Liver (tissue), 3 donors: ENCODE measurements at regions not wholly inside any gene's neighbourhood (a gene's known extent, or its start where the extent isn't known, plus 50 kb on each side); places are given as distances from the start of the nearest gene placed in this dataset.

Experiments used
- CTCF ChIP-seq: fragments of 150-350 bp; IDR thresholded peaks from 2 replicates; pipeline ENCODE4 v1.5.1; 2017; ENCODE audit warnings: improper control_type of control experiment, low read depth, low read length; ENCODE audit not compliant: missing input control
- FOXA2 ChIP-seq: IDR thresholded peaks from 2 replicates; pipeline ENCODE4 v1.6.1; 2016; ENCODE audit warnings: antibody characterized with exemption
- GABPA ChIP-seq, 2 donors: IDR thresholded peaks in 1 of 2; conservative IDR thresholded peaks in 1 of 2; 2 replicates each; pipeline ENCODE4 v1.6.1; 2016; ENCODE audit warnings: antibody characterized with exemption in 2 of 2, mild to moderate bottlenecking in 1 of 2, moderate library complexity in 1 of 2
- HNF4G ChIP-seq: IDR thresholded peaks from 2 replicates; pipeline ENCODE4 v1.6.1; 2016; ENCODE audit warnings: antibody characterized with exemption
- NR2F2 ChIP-seq: IDR thresholded peaks from 2 replicates; pipeline ENCODE4 v1.6.1; 2016; ENCODE audit warnings: antibody characterized with exemption
- REST ChIP-seq: IDR thresholded peaks from 2 replicates; pipeline ENCODE4 v1.6.1; 2016; ENCODE audit warnings: antibody characterized with exemption, mild to moderate bottlenecking
- SP1 ChIP-seq: IDR thresholded peaks from 2 replicates; pipeline ENCODE4 v1.6.1; 2018; ENCODE audit warnings: antibody characterized with exemption, mild to moderate bottlenecking
- TAF1 ChIP-seq: conservative IDR thresholded peaks from 2 replicates; pipeline ENCODE4 v1.6.1; 2016; ENCODE audit warnings: antibody characterized with exemption, mild to moderate bottlenecking
- TF ChIP-seq, protein P1 (sequence below): IDR thresholded peaks from 2 replicates; pipeline ENCODE4 v1.6.1; 2016; ENCODE audit warnings: antibody characterized with exemption
- donor health status: healthy.
- donor health status: healthy.

DNA sequence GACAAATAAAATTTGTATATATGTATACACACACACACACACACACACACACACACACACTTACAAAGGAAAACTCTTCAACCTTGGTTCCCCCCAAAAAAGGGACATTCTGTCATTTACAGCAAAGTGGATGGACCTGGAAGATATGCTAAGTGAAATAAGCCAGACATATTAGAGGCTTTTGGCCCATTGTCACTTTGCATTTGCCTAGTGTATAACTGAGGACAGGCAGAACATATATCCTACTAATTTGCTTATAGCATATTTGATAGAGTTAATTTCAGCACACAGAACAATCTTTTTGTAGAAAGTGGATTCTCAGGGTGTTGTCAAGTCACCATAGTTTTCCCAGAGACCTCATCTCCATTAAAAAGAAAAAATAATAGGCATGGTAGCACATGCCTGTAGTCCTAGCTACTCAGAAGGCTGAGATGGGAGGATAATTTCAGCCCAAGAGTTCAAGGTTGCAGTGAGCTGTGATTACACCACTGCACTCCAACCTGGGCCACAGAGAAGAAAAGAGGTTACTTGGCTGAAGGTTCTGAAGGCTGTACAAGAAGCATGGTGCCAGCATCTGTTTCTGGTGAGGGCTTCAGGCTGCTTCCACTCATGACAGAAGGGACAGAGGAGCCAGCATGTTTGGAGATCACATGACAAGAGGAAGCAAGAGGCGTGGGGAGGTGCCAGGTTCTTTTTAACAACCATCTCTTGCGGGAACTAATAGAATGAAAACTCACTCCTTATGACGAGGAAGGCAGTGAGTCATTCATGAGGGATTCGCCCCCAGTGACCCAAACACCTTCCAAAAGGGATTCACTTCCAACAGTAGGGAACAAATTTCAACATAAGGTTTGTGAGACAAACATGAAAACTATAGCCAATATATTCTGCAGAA lies 135.6 kb downstream of the TMEM168 start:
- TF ChIP-seq CTCF: no peak
- TF ChIP-seq FOXA2: no peak
- TF ChIP-seq GABPA (IDR thresholded peaks at IDR 0.05 in 1 of 2, conservative IDR thresholded peaks at IDR 0.05 in 1 of 2): no peak
- TF ChIP-seq REST: no peak
- no peak for TF ChIP-seq NR2F2
- no peak for TF ChIP-seq HNF4G
- TF ChIP-seq TAF1: no peak
- TF ChIP-seq, protein P1, sequence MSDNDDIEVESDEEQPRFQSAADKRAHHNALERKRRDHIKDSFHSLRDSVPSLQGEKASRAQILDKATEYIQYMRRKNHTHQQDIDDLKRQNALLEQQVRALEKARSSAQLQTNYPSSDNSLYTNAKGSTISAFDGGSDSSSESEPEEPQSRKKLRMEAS: no peak
- TF ChIP-seq SP1: no peak
